ENCODE measurements at regions not wholly inside any gene's neighbourhood (a gene's known extent, or its start where the extent isn't known, plus 50 kb on each side); places are given as distances from the start of the nearest gene placed in this dataset.

DNA sequence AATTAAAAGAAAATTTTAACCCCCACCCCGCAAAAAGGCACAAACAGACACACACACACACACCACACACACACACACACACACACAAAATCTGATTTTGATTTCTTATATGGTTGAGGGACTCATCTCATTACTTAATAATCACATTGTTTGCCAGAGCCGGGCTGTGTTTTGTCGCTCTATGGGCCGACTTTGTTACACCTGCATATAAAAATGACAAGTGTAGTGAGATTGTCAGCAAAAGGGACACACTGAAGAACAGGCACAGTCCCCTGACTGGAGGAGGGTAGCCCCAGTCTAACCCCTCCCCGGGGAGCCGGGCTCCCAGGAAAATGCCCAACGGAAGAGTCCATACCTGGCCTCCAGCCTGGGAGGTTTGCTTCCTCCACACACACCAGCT, 221.6 kb downstream of the ENGASE start:
- TF ChIP-seq RAD21 (conservative IDR thresholded peaks at IDR 0.05) (no peak), EZH2 (IDR thresholded peaks at IDR 0.05; ENCODE audit: borderline replicate concordance, insufficient read depth, low read length, poor library complexity, severe bottlenecking) (no peak), TAF1 (IDR thresholded peaks at IDR 0.05; ENCODE audit: low read depth) (no peak), POLR2AphosphoS5 (IDR thresholded peaks at IDR 0.05) (no peak)
- TF ChIP-seq, protein P1, sequence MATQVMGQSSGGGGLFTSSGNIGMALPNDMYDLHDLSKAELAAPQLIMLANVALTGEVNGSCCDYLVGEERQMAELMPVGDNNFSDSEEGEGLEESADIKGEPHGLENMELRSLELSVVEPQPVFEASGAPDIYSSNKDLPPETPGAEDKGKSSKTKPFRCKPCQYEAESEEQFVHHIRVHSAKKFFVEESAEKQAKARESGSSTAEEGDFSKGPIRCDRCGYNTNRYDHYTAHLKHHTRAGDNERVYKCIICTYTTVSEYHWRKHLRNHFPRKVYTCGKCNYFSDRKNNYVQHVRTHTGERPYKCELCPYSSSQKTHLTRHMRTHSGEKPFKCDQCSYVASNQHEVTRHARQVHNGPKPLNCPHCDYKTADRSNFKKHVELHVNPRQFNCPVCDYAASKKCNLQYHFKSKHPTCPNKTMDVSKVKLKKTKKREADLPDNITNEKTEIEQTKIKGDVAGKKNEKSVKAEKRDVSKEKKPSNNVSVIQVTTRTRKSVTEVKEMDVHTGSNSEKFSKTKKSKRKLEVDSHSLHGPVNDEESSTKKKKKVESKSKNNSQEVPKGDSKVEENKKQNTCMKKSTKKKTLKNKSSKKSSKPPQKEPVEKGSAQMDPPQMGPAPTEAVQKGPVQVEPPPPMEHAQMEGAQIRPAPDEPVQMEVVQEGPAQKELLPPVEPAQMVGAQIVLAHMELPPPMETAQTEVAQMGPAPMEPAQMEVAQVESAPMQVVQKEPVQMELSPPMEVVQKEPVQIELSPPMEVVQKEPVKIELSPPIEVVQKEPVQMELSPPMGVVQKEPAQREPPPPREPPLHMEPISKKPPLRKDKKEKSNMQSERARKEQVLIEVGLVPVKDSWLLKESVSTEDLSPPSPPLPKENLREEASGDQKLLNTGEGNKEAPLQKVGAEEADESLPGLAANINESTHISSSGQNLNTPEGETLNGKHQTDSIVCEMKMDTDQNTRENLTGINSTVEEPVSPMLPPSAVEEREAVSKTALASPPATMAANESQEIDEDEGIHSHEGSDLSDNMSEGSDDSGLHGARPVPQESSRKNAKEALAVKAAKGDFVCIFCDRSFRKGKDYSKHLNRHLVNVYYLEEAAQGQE (IDR thresholded peaks at IDR 0.05; ENCODE audit: borderline replicate concordance), result no peak
- TF ChIP-seq, protein P2, sequence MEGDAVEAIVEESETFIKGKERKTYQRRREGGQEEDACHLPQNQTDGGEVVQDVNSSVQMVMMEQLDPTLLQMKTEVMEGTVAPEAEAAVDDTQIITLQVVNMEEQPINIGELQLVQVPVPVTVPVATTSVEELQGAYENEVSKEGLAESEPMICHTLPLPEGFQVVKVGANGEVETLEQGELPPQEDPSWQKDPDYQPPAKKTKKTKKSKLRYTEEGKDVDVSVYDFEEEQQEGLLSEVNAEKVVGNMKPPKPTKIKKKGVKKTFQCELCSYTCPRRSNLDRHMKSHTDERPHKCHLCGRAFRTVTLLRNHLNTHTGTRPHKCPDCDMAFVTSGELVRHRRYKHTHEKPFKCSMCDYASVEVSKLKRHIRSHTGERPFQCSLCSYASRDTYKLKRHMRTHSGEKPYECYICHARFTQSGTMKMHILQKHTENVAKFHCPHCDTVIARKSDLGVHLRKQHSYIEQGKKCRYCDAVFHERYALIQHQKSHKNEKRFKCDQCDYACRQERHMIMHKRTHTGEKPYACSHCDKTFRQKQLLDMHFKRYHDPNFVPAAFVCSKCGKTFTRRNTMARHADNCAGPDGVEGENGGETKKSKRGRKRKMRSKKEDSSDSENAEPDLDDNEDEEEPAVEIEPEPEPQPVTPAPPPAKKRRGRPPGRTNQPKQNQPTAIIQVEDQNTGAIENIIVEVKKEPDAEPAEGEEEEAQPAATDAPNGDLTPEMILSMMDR (IDR thresholded peaks at IDR 0.05; ENCODE audit: poor library complexity, severe bottlenecking), result no peak

Data from neural cell (in vitro differentiated cells).